ENCODE measurements at regions not wholly inside any gene's neighbourhood (a gene's known extent, or its start where the extent isn't known, plus 50 kb on each side); places are given as distances from the start of the nearest gene placed in this dataset.

GRCh38 chr7:25907731-25908130 is 244.3 kb upstream of the NFE2L3 start:
- TF ChIP-seq POLR2A (IDR thresholded peaks at IDR 0.05) (no peak), CTCF (IDR thresholded peaks at IDR 0.05) (no peak)

Data from Peyer's patch (tissue), 4 donors.